ENCODE measurements at regions not wholly inside any gene's neighbourhood (a gene's known extent, or its start where the extent isn't known, plus 50 kb on each side); places are given as distances from the start of the nearest gene placed in this dataset.

DNA sequence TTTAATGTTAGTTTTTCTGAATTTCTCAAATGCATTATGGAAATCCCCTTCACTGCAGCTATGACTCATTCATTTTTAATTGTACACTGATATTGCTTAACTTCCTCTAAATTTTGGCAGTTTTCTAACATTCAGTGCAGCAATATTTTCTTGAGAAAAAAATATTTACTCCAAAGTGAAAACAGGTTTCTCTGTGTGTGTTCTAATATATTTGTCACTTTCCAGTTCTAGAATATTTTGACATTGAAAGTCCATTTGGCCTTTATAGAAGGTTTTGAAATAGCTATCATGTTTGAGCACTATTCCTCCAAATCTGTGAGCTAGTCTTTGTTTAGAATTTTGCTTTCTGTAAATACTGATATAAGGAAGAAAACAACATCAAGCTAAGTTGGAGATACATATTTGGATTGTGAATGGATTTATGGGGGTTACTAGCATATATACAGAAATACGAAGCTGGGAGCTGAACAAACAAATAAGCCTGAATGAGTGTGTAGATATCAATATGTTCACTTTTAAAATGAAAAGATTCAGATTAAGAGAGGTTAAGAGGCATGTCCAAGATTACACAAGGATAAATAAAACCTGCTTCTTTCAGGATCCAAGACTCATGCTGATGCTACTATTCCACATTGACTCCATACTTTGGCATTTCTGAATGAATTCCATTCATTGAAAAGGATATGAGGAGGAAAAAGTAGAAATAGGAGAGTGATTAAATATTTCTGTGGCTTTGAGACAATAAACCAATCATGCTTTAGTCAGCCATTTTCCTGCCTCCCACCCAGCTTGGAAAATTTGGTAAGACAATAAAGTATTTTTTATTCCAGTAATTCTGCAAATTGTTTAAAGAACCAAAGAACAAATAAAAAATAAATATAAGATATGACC lies 57.3 kb upstream of the SLIT2 start:
- BruUV-seq (replicated peaks): no TSS peak
- H2AFZ ChIP-seq (ENCODE audit: low read depth, low read length): peak overlapping the region; percentile 66
- TF ChIP-seq, protein P1, sequence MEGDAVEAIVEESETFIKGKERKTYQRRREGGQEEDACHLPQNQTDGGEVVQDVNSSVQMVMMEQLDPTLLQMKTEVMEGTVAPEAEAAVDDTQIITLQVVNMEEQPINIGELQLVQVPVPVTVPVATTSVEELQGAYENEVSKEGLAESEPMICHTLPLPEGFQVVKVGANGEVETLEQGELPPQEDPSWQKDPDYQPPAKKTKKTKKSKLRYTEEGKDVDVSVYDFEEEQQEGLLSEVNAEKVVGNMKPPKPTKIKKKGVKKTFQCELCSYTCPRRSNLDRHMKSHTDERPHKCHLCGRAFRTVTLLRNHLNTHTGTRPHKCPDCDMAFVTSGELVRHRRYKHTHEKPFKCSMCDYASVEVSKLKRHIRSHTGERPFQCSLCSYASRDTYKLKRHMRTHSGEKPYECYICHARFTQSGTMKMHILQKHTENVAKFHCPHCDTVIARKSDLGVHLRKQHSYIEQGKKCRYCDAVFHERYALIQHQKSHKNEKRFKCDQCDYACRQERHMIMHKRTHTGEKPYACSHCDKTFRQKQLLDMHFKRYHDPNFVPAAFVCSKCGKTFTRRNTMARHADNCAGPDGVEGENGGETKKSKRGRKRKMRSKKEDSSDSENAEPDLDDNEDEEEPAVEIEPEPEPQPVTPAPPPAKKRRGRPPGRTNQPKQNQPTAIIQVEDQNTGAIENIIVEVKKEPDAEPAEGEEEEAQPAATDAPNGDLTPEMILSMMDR (IDR thresholded peaks at IDR 0.05; ENCODE audit: extremely low read depth in 1 of 2, insufficient read depth in 1 of 2, low read depth in 1 of 2, low read length in 2 of 2): no peak
- no peak for TF ChIP-seq GATA2 (IDR thresholded peaks at IDR 0.05; ENCODE audit: insufficient read depth, insufficient read length, low read depth, low read length)
- TF ChIP-seq FOS (IDR thresholded peaks at IDR 0.05; ENCODE audit: borderline replicate concordance, insufficient read depth, low read length): peak; percentile 87
- no peak for TF ChIP-seq MYC (IDR thresholded peaks at IDR 0.05; ENCODE audit: low read depth, low read length)
- TF ChIP-seq, protein P2, sequence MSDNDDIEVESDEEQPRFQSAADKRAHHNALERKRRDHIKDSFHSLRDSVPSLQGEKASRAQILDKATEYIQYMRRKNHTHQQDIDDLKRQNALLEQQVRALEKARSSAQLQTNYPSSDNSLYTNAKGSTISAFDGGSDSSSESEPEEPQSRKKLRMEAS (IDR thresholded peaks at IDR 0.05; ENCODE audit: insufficient read depth, insufficient read length): no peak
- TF ChIP-seq POLR2A (IDR thresholded peaks at IDR 0.05; ENCODE audit: low read depth, low read length): no peak
- no peak for TF ChIP-seq EZH2 (IDR thresholded peaks at IDR 0.05; ENCODE audit: borderline replicate concordance, low read depth, low read length, severe bottlenecking)
- TF ChIP-seq POLR2AphosphoS5 (IDR thresholded peaks at IDR 0.05; ENCODE audit: insufficient read depth, low read depth, low read length): no peak
- TF ChIP-seq JUN (IDR thresholded peaks at IDR 0.05; ENCODE audit: borderline replicate concordance, insufficient read depth, insufficient read length, low read depth): peak; percentile 75
- H3K9ac ChIP-seq (replicated peaks; ENCODE audit: extremely low read depth, insufficient read depth, low read length): peak overlapping the region; percentile 25
- dilution Hi-C loops (cut with MboI; ENCODE audit: extremely low pct_ligation_motif_present, low sequenced_read_pairs) (no loop called here), intact Hi-C loops (cut with micrococcal nuclease) (loop anchor here (2.0 kb wide), 1 partner anchor 212 kb away; no protein-coding TSS in a partner anchor)
- H3K36me3 ChIP-seq (ENCODE audit: control insufficient read depth in 2 of 2, extremely low read depth in 1 of 2, insufficient read depth in 2 of 2, low read length in 2 of 2): no peaks in the 10 kb centered on the region
- DNase-seq (ENCODE audit: low read depth, low spot score): peak; percentile 78
- FAIRE-seq: peak; percentile 38
- H3K4me1 ChIP-seq (ENCODE audit: control insufficient read depth, extremely low read depth, insufficient read depth, low read length): peaks cover 20% of the 10 kb centered on the region
- peak overlapping the region; percentile 77 for H3K4me2 ChIP-seq (ENCODE audit: insufficient read depth, low read length)
- no peaks in the 10 kb centered on the region for H3K9me3 ChIP-seq (replicated peaks; ENCODE audit: control insufficient read depth, insufficient read depth, low read length)
- H3K9me1 ChIP-seq (replicated peaks; ENCODE audit: control insufficient read depth, extremely low read depth, insufficient read depth, low read length): no peaks in the 10 kb centered on the region
- H3K79me2 ChIP-seq (ENCODE audit: control insufficient read depth, insufficient read depth, low read length): no peaks in the 10 kb centered on the region
- peak overlapping the region; percentile 58 for H3K27ac ChIP-seq (ENCODE audit: insufficient read depth, low read depth, low read length)
- ChIA-PET CTCF (interaction anchor here (1.3 to 2.4 kb wide), 3 partner anchors 54 to 225 kb away, joined by 3 to 13 read pairs (median 3); no protein-coding TSS in a partner anchor), POLR2A (no interaction called here)
- H3K4me3 ChIP-seq (replicated peaks in 1 of 3; ENCODE audit: insufficient read depth in 1 of 3, low read depth in 1 of 3, low read length in 3 of 3): no peak overlapping the region
- no peaks in the 10 kb centered on the region for H3K27me3 ChIP-seq (ENCODE audit: control insufficient read depth in 2 of 2, insufficient read depth in 2 of 2, low read length in 2 of 2)
- no peaks in the 10 kb centered on the region for H4K20me1 ChIP-seq (replicated peaks; ENCODE audit: control insufficient read depth, extremely low read depth, insufficient read depth, low read length)

Data from endothelial cell of umbilical vein (primary cell).